ENCODE measurements at regions not wholly inside any gene's neighbourhood (a gene's known extent, or its start where the extent isn't known, plus 50 kb on each side); places are given as distances from the start of the nearest gene placed in this dataset.

GRCh38 chr5:4220016-4220415 is 624.4 kb downstream of the IRX1 start:
- 51% methylated on average over 7 of the region's 7 CpGs for WGBS (ENCODE audit: insufficient coverage, low coverage, low lambda C conversion rate, missing lambda C conversion rate)
- no peak overlapping the region for H3K27ac ChIP-seq
- no peaks in the 10 kb centered on the region for H3K36me3 ChIP-seq
- H3K27me3 ChIP-seq, result no peaks in the 10 kb centered on the region
- TF ChIP-seq CTCF (IDR thresholded peaks at IDR 0.05) (no peak), POLR2A (IDR thresholded peaks at IDR 0.05) (no peak)
- no peaks in the 10 kb centered on the region for H3K4me1 ChIP-seq
- intact Hi-C loops (cut with DNase I), result no loop called here
- ATAC-seq, result no peak
- H3K4me3 ChIP-seq, result no peak overlapping the region
- no peaks in the 10 kb centered on the region for H3K9me3 ChIP-seq
- DNase-seq, result no peak

GRCh38 chr5:4221048-4221447 is 625.4 kb downstream of the IRX1 start:
- Histone ChIP-seq H3K4me3 (no peak overlapping the region), H3K4me1 (no peaks in the 10 kb centered on the region), H3K27ac (no peak overlapping the region), H3K27me3 (no peaks in the 10 kb centered on the region), H3K36me3 (no peaks in the 10 kb centered on the region), H3K9me3 (no peaks in the 10 kb centered on the region)
- no peak for DNase-seq
- ATAC-seq, result no peak
- 35% methylated on average over 8 of the region's 8 CpGs for WGBS (ENCODE audit: insufficient coverage, low coverage, low lambda C conversion rate, missing lambda C conversion rate)
- intact Hi-C loops (cut with DNase I), result no loop called here
- TF ChIP-seq CTCF (IDR thresholded peaks at IDR 0.05) (no peak), POLR2A (IDR thresholded peaks at IDR 0.05) (no peak)

- Histone ChIP-seq H3K27me3 (no peaks in the 10 kb centered on the region), H3K36me3 (no peaks in the 10 kb centered on the region), H3K4me1 (no peaks in the 10 kb centered on the region), H3K27ac (no peak overlapping the region), H3K4me3 (no peak overlapping the region), H3K9me3 (no peaks in the 10 kb centered on the region)
- ATAC-seq (no peak), DNase-seq (no peak)
- no peak for TF ChIP-seq CTCF (IDR thresholded peaks at IDR 0.05)
- TF ChIP-seq POLR2A (IDR thresholded peaks at IDR 0.05), result no peak
- 62% methylated on average over 4 of the region's 6 CpGs for WGBS (ENCODE audit: insufficient coverage, low coverage, low lambda C conversion rate, missing lambda C conversion rate)
- intact Hi-C loops (cut with DNase I), result no loop called here
These were observed 626.5 kb downstream of the IRX1 start for GRCh38 chr5:4222147-4222546.

GRCh38 chr5:4222821-4223220 is 627.2 kb downstream of the IRX1 start:
- WGBS (ENCODE audit: insufficient coverage, low coverage, low lambda C conversion rate, missing lambda C conversion rate), result 55% methylated on average over 5 of the region's 15 CpGs

More at GRCh38 chr5:4222821-4223220, 627.2 kb downstream of the IRX1 start:
- no peak overlapping the region for H3K27ac ChIP-seq
- H3K9me3 ChIP-seq, result no peaks in the 10 kb centered on the region
- H3K27me3 ChIP-seq, result no peaks in the 10 kb centered on the region
- no peak for ATAC-seq
- no peak overlapping the region for H3K4me3 ChIP-seq
- no peak for TF ChIP-seq POLR2A (IDR thresholded peaks at IDR 0.05)
- no peak for TF ChIP-seq CTCF (IDR thresholded peaks at IDR 0.05)
- H3K36me3 ChIP-seq, result no peaks in the 10 kb centered on the region
- intact Hi-C loops (cut with DNase I), result no loop called here
- no peaks in the 10 kb centered on the region for H3K4me1 ChIP-seq
- no peak for DNase-seq
